Stimulated activated CD8-positive, alpha-beta memory T cell treated with anti-CD3 and anti-CD28 coated beads, Interleukin-2, amount 100 ng/mL, for 48 hours (primary cell): ENCODE measurements at regions not wholly inside any gene's neighbourhood (a gene's known extent, or its start where the extent isn't known, plus 50 kb on each side); places are given as distances from the start of the nearest gene placed in this dataset.
"Not testable (repeated sequence)": the region's sequence is repeated elsewhere in the genome, so short reads cannot be mapped to it uniquely, and the experiment has no call there.

Source experiments
- DNase-seq, 2 donors: peaks; one replicate each; pipeline ENCODE4 v3.0.0-alpha.2; 2020; ENCODE audit warnings: low read depth in 2 of 2

GRCh38 chr10:94224656-94225055, 138.1 kb downstream of the NOC3L start:
- DNase-seq, result no peak

GRCh38 chr10:94225589-94225988, 137.2 kb downstream of the NOC3L start:
- no peak for DNase-seq

GRCh38 chr10:94230134-94230785, 132.5 kb downstream of the NOC3L start:
- DNase-seq, result no peak

GRCh38 chr10:94232711-94233383, 129.9 kb downstream of the NOC3L start:
- DNase-seq, result no peak

- no peak for DNase-seq
Measured at GRCh38 chr10:94235461-94235860, 127.3 kb downstream of the NOC3L start.

GRCh38 chr10:94238006-94238617, 124.6 kb downstream of the NOC3L start:
- no peak for DNase-seq

- DNase-seq, result no peak
Measured at GRCh38 chr10:94239696-94240095, 123.0 kb downstream of the NOC3L start.

GRCh38 chr10:94240491-94240890, 122.2 kb downstream of the NOC3L start:
- DNase-seq, result no peak

- DNase-seq, result no peak
Measured at GRCh38 chr10:94240901-94241300, 121.8 kb downstream of the NOC3L start.

- no peak for DNase-seq
Measured at GRCh38 chr10:94251098-94251497, 111.6 kb downstream of the NOC3L start.

- DNase-seq, result no peak
Measured at GRCh38 chr10:94251568-94251967, 111.2 kb downstream of the NOC3L start.

- not testable (repeated sequence) for DNase-seq
Measured at GRCh38 chr10:94257407-94257806, 105.3 kb downstream of the NOC3L start.

- no peak for DNase-seq
Measured at GRCh38 chr10:94260455-94260854, 102.3 kb downstream of the NOC3L start.

GRCh38 chr10:94264085-94264484, 98.7 kb downstream of the NOC3L start:
- DNase-seq, result no peak

- no peak for DNase-seq
Measured at GRCh38 chr10:94266091-94266490, 96.6 kb downstream of the NOC3L start.

GRCh38 chr10:94268652-94269051, 94.1 kb downstream of the NOC3L start:
- no peak for DNase-seq

GRCh38 chr10:94274142-94274787, 88.5 kb downstream of the NOC3L start:
- no peak for DNase-seq

- no peak for DNase-seq
Measured at GRCh38 chr10:94276140-94276539, 86.6 kb downstream of the NOC3L start.

GRCh38 chr10:94277450-94277849, 85.3 kb downstream of the NOC3L start:
- no peak for DNase-seq

GRCh38 chr10:94279835-94280709, 82.7 kb downstream of the NOC3L start:
- peak; percentile 25 to 29 for DNase-seq

- no peak for DNase-seq
Measured at GRCh38 chr10:94281654-94282053, 81.1 kb downstream of the NOC3L start.

- DNase-seq, result no peak
Measured at GRCh38 chr10:94282369-94282768, 80.4 kb downstream of the NOC3L start.
